ENCODE measurements at regions not wholly inside any gene's neighbourhood (a gene's known extent, or its start where the extent isn't known, plus 50 kb on each side); places are given as distances from the start of the nearest gene placed in this dataset.

DNA sequence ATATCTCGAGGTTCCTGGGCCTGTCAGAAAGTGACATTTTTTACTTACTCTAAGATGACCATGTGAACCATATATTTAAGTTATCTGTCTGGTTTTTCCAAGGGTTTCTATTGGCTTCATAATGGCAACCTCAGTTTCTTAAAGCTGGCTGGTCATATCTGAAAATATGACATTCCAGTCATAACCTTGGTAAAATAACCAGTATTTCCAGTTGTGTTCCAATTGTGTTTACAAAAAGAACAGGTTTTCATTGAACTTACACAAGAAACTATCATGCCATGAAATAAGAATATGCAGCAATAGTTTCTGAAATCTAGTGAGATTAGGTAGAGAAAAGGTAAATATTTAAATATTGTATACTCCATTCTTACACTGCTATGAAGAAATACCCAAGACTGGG, 61.7 kb upstream of the HMGN3 start:
- no peak for DNase-seq

Data from COR-L47 (cell line).